ENCODE measurements at regions not wholly inside any gene's neighbourhood (a gene's known extent, or its start where the extent isn't known, plus 50 kb on each side); places are given as distances from the start of the nearest gene placed in this dataset.

DNA sequence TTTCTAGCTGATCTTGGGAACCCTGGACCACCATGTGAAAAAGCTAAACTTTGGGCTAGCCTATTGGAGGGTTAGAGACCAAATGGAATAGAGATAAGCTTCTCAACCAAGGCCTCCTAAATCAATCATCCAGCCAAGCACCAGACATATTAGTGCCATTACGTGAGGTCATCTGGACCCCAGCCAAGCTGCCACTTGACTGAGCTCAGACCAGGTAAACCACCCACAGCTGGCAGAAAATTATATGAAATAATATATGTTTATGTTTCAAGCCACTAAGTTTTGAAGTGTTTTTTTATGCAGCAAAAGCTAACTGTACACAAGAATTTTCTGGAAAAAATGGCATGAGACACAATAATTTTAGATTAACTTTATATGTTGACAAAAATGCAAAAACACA, 82.6 kb upstream of the PCGF5 start:
- DNase-seq (ENCODE audit: extremely low spot score): no peak
- TF ChIP-seq, protein P1, sequence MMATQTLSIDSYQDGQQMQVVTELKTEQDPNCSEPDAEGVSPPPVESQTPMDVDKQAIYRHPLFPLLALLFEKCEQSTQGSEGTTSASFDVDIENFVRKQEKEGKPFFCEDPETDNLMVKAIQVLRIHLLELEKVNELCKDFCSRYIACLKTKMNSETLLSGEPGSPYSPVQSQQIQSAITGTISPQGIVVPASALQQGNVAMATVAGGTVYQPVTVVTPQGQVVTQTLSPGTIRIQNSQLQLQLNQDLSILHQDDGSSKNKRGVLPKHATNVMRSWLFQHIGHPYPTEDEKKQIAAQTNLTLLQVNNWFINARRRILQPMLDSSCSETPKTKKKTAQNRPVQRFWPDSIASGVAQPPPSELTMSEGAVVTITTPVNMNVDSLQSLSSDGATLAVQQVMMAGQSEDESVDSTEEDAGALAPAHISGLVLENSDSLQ (IDR thresholded peaks at IDR 0.05): no peak
- TF ChIP-seq SUZ12 (IDR thresholded peaks at IDR 0.05): no peak
- TF ChIP-seq FOXM1 (IDR thresholded peaks at IDR 0.05; ENCODE audit: borderline replicate concordance): no peak
- no peak for TF ChIP-seq FOXA1 (IDR thresholded peaks at IDR 0.05)
- TF ChIP-seq ARNT (IDR thresholded peaks at IDR 0.05): no peak
- TF ChIP-seq ZNF384 (IDR thresholded peaks at IDR 0.05): no peak
- TF ChIP-seq CTBP1 (IDR thresholded peaks at IDR 0.05; ENCODE audit: borderline replicate concordance): no peak
- no peak for TF ChIP-seq FOXK2 (IDR thresholded peaks at IDR 0.05)
- no peak for TF ChIP-seq LEF1 (IDR thresholded peaks at IDR 0.05; ENCODE audit: borderline replicate concordance)
- no peak for TF ChIP-seq NFRKB (IDR thresholded peaks at IDR 0.05)
- no peak for TF ChIP-seq HDGF (IDR thresholded peaks at IDR 0.05; ENCODE audit: borderline replicate concordance)
- no peak for TF ChIP-seq BHLHE40 (IDR thresholded peaks at IDR 0.05; ENCODE audit: borderline replicate concordance)
- no peak for TF ChIP-seq TARDBP (IDR thresholded peaks at IDR 0.05)
- TF ChIP-seq L3MBTL2 (conservative IDR thresholded peaks at IDR 0.05): no peak
- no peak for TF ChIP-seq ELF4 (IDR thresholded peaks at IDR 0.05)
- TF ChIP-seq SP1 (IDR thresholded peaks at IDR 0.05): no peak
- ChIA-PET POLR2A (no interaction called here), CTCF (interaction anchor here (0.6 to 0.7 kb wide), 2 partner anchors 9 to 19 kb away, joined by 3 read pairs; no protein-coding TSS in a partner anchor)

DNA sequence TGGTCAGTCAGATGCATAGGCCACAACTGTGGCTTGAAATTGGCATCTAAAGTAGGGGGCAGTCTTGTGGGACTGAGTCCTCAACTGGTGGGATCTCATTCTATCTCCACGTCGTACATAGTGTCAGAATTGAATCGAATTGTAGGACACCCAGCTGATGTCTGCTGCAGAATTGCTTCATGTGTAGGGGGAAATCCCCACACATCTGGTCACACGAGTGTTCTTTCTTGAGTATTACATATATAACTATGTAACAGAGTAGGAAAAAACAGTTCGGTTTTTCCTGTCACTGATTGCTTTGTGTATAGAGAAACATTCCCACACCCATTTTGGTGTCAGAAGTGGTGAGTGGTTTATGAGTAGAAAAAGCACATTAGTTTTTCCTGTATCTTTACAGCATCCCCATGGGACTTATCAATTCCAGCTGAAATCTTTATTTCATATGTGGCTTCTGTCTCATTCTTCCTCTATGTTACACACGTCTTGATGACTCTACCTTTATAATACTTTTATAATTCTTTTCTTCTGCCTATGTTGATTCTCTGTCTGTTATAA, 79.4 kb upstream of the PCGF5 start:
- CTCF ChIA-PET: interaction anchor here (0.6 kb wide), 1 partner anchor 762 kb away, joined by 4 read pairs; no protein-coding TSS in a partner anchor

GRCh38 chr10:91144961-91145360, 75.5 kb upstream of the PCGF5 start:
- no peak for TF ChIP-seq NFRKB (IDR thresholded peaks at IDR 0.05)
- TF ChIP-seq FOXK2 (IDR thresholded peaks at IDR 0.05): no peak
- TF ChIP-seq FOXM1 (IDR thresholded peaks at IDR 0.05; ENCODE audit: borderline replicate concordance): no peak
- no peak for TF ChIP-seq L3MBTL2 (conservative IDR thresholded peaks at IDR 0.05)
- TF ChIP-seq SUZ12 (IDR thresholded peaks at IDR 0.05): no peak
- TF ChIP-seq, protein P1 (IDR thresholded peaks at IDR 0.05): no peak
- no peak for TF ChIP-seq ARNT (IDR thresholded peaks at IDR 0.05)
- TF ChIP-seq ZNF384 (IDR thresholded peaks at IDR 0.05): no peak
- CTCF ChIA-PET: no interaction called here
- POLR2A ChIA-PET: no interaction called here
- DNase-seq (ENCODE audit: extremely low spot score): no peak

More for the DNA sequence above, 79.4 kb upstream of the PCGF5 start:
- no peak for TF ChIP-seq BHLHE40 (IDR thresholded peaks at IDR 0.05; ENCODE audit: borderline replicate concordance)
- no peak for TF ChIP-seq ELF4 (IDR thresholded peaks at IDR 0.05)
- TF ChIP-seq HDGF (IDR thresholded peaks at IDR 0.05; ENCODE audit: borderline replicate concordance): no peak
- no peak for TF ChIP-seq NFRKB (IDR thresholded peaks at IDR 0.05)
- TF ChIP-seq SUZ12 (IDR thresholded peaks at IDR 0.05): no peak
- TF ChIP-seq LEF1 (IDR thresholded peaks at IDR 0.05; ENCODE audit: borderline replicate concordance): no peak
- no peak for TF ChIP-seq SP1 (IDR thresholded peaks at IDR 0.05)
- TF ChIP-seq TARDBP (IDR thresholded peaks at IDR 0.05): no peak
- no peak for TF ChIP-seq ZNF384 (IDR thresholded peaks at IDR 0.05)
- no peak for TF ChIP-seq FOXM1 (IDR thresholded peaks at IDR 0.05; ENCODE audit: borderline replicate concordance)
- POLR2A ChIA-PET: no interaction called here
- no peak for DNase-seq (ENCODE audit: extremely low spot score)

- no peak for TF ChIP-seq BHLHE40 (IDR thresholded peaks at IDR 0.05; ENCODE audit: borderline replicate concordance)
- POLR2A ChIA-PET: no interaction called here
- CTCF ChIA-PET: no interaction called here
- DNase-seq (ENCODE audit: extremely low spot score): no peak
Measured at GRCh38 chr10:91146146-91146545, 74.3 kb upstream of the PCGF5 start.

GRCh38 chr10:91149550-91149949, 70.9 kb upstream of the PCGF5 start:
- TF ChIP-seq SUZ12 (IDR thresholded peaks at IDR 0.05) (no peak), FOXM1 (IDR thresholded peaks at IDR 0.05; ENCODE audit: borderline replicate concordance) (no peak), BHLHE40 (IDR thresholded peaks at IDR 0.05; ENCODE audit: borderline replicate concordance) (no peak)
- ChIA-PET POLR2A (no interaction called here), CTCF (no interaction called here)
- DNase-seq (ENCODE audit: extremely low spot score): no peak

GRCh38 chr10:91150631-91151030, 69.8 kb upstream of the PCGF5 start:
- CTCF ChIA-PET: no interaction called here
- TF ChIP-seq LEF1 (IDR thresholded peaks at IDR 0.05; ENCODE audit: borderline replicate concordance): no peak
- POLR2A ChIA-PET: no interaction called here
- no peak for DNase-seq (ENCODE audit: extremely low spot score)

GRCh38 chr10:91153508-91153907, 67.0 kb upstream of the PCGF5 start:
- no peak for TF ChIP-seq SUZ12 (IDR thresholded peaks at IDR 0.05)
- TF ChIP-seq, protein P1 (IDR thresholded peaks at IDR 0.05): no peak
- DNase-seq (ENCODE audit: extremely low spot score): no peak
- POLR2A ChIA-PET: no interaction called here
- CTCF ChIA-PET: no interaction called here

- DNase-seq (ENCODE audit: extremely low spot score): no peak
- ChIA-PET CTCF (no interaction called here), POLR2A (no interaction called here)
- no peak for TF ChIP-seq BHLHE40 (IDR thresholded peaks at IDR 0.05; ENCODE audit: borderline replicate concordance)
- no peak for TF ChIP-seq ARNT (IDR thresholded peaks at IDR 0.05)
- TF ChIP-seq SP1 (IDR thresholded peaks at IDR 0.05): no peak
- no peak for TF ChIP-seq SUZ12 (IDR thresholded peaks at IDR 0.05)
- no peak for TF ChIP-seq FOXK2 (IDR thresholded peaks at IDR 0.05)
- TF ChIP-seq NFRKB (IDR thresholded peaks at IDR 0.05): no peak
- no peak for TF ChIP-seq ZNF384 (IDR thresholded peaks at IDR 0.05)
- no peak for TF ChIP-seq HDGF (IDR thresholded peaks at IDR 0.05; ENCODE audit: borderline replicate concordance)
Measured at GRCh38 chr10:91154842-91155241, 65.6 kb upstream of the PCGF5 start.
